Epidermal melanocyte (primary cell): ENCODE measurements at regions not wholly inside any gene's neighbourhood (a gene's known extent, or its start where the extent isn't known, plus 50 kb on each side); places are given as distances from the start of the nearest gene placed in this dataset.

Experiments used
- DNase-seq: peaks from one replicate; pipeline ENCODE4 v3.0.0; 2011; ENCODE audit warnings: low spot score; ENCODE audit not compliant: insufficient read length

GRCh38 chr7:52271703-52272102, 763.7 kb upstream of the POM121L12 start:
- DNase-seq: no peak

GRCh38 chr7:52270301-52270700, 765.1 kb upstream of the POM121L12 start:
- no peak for DNase-seq

- DNase-seq: no peak
Observed at GRCh38 chr7:52269669-52270068, 765.8 kb upstream of the POM121L12 start.

GRCh38 chr7:52261057-52261456, 774.4 kb upstream of the POM121L12 start:
- DNase-seq: no peak

- DNase-seq: no peak
Observed at GRCh38 chr7:52260046-52260665, 775.3 kb upstream of the POM121L12 start.

GRCh38 chr7:52257890-52258289, 777.5 kb upstream of the POM121L12 start:
- no peak for DNase-seq

GRCh38 chr7:52254396-52255010, 780.9 kb upstream of the POM121L12 start:
- no peak for DNase-seq

GRCh38 chr7:52253953-52254352, 781.5 kb upstream of the POM121L12 start:
- DNase-seq: no peak

- no peak for DNase-seq
Observed at GRCh38 chr7:52249741-52250140, 785.7 kb upstream of the POM121L12 start.

- DNase-seq: no peak
Observed at GRCh38 chr7:52247518-52247917, 787.9 kb upstream of the POM121L12 start.

- DNase-seq: no peak
Observed at GRCh38 chr7:52243685-52244084, 791.7 kb upstream of the POM121L12 start.

- DNase-seq: no peak
Observed at GRCh38 chr7:52233248-52233647, 802.2 kb upstream of the POM121L12 start.

- no peak for DNase-seq
Observed at GRCh38 chr7:52211930-52212329, 823.5 kb upstream of the POM121L12 start.

- DNase-seq: no peak
Observed at GRCh38 chr7:52209614-52210013, 825.8 kb upstream of the POM121L12 start.

GRCh38 chr7:52197221-52197620, 838.2 kb upstream of the POM121L12 start:
- no peak for DNase-seq

- no peak for DNase-seq
Observed at GRCh38 chr7:52195664-52196063, 839.8 kb upstream of the POM121L12 start.

GRCh38 chr7:52189153-52189778, 846.2 kb upstream of the POM121L12 start:
- DNase-seq: no peak

- DNase-seq: no peak
Observed at GRCh38 chr7:52184006-52184703, 851.3 kb upstream of the POM121L12 start.

- no peak for DNase-seq
Observed at GRCh38 chr7:52179934-52180333, 855.5 kb upstream of the POM121L12 start.

- no peak for DNase-seq
Observed at GRCh38 chr7:52168085-52168484, 851.5 kb upstream of the COBL start.

- DNase-seq: no peak
Observed at GRCh38 chr7:52163311-52163710, 846.7 kb upstream of the COBL start.

GRCh38 chr7:52161483-52161882, 844.9 kb upstream of the COBL start:
- no peak for DNase-seq
